ENCODE measurements at regions not wholly inside any gene's neighbourhood (a gene's known extent, or its start where the extent isn't known, plus 50 kb on each side); places are given as distances from the start of the nearest gene placed in this dataset.

DNA sequence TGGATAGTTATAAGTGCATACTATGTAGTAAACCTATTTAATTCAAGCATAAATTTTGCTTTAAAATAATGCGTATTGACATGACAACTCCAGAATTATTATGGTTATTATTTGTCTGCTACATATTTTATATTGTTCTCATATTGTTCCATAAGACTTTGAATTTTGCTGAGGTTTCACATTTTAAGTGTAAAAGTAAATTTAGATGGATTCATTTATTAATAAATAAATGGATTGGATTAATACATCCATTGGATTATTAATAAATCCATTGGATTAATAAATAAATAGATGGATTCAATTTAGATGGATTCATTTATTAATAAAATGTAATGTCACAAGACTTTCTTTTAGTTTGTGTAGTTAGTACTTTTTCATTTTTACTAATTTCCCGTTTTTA is 1768.0 kb upstream of the PCDH10 start:
- no peak overlapping the region for H3K9ac ChIP-seq (ENCODE audit: low read depth, low read length)
- H3K9me3 ChIP-seq (ENCODE audit: control insufficient read depth, insufficient read depth, low read length), result no peaks in the 10 kb centered on the region
- no peak overlapping the region for H3K4me3 ChIP-seq (ENCODE audit: low read depth, low read length)
- no peak overlapping the region for H3K27ac ChIP-seq (ENCODE audit: low read depth, low read length)
- H3K4me1 ChIP-seq (ENCODE audit: control insufficient read depth, insufficient read depth, low read length), result no peaks in the 10 kb centered on the region
- no peaks in the 10 kb centered on the region for H3K27me3 ChIP-seq (ENCODE audit: control insufficient read depth, insufficient read depth, low read length)
- no peaks in the 10 kb centered on the region for H3K36me3 ChIP-seq (ENCODE audit: control insufficient read depth, insufficient read depth, low read length)

GRCh38 chr4:131382839-131383238 is 1766.3 kb upstream of the PCDH10 start:
- no peak overlapping the region for H3K9ac ChIP-seq (ENCODE audit: low read depth, low read length)
- no peaks in the 10 kb centered on the region for H3K36me3 ChIP-seq (ENCODE audit: control insufficient read depth, insufficient read depth, low read length)
- no peak overlapping the region for H3K27ac ChIP-seq (ENCODE audit: low read depth, low read length)
- no peaks in the 10 kb centered on the region for H3K27me3 ChIP-seq (ENCODE audit: control insufficient read depth, insufficient read depth, low read length)
- no peak overlapping the region for H3K4me3 ChIP-seq (ENCODE audit: low read depth, low read length)
- H3K4me1 ChIP-seq (ENCODE audit: control insufficient read depth, insufficient read depth, low read length), result no peaks in the 10 kb centered on the region
- no peaks in the 10 kb centered on the region for H3K9me3 ChIP-seq (ENCODE audit: control insufficient read depth, insufficient read depth, low read length)

- no peak overlapping the region for H3K9ac ChIP-seq (ENCODE audit: low read depth, low read length)
- no peak overlapping the region for H3K4me3 ChIP-seq (ENCODE audit: low read depth, low read length)
- no peaks in the 10 kb centered on the region for H3K27me3 ChIP-seq (ENCODE audit: control insufficient read depth, insufficient read depth, low read length)
- H3K27ac ChIP-seq (ENCODE audit: low read depth, low read length), result no peak overlapping the region
- no peaks in the 10 kb centered on the region for H3K4me1 ChIP-seq (ENCODE audit: control insufficient read depth, insufficient read depth, low read length)
- H3K36me3 ChIP-seq (ENCODE audit: control insufficient read depth, insufficient read depth, low read length), result no peaks in the 10 kb centered on the region
- no peaks in the 10 kb centered on the region for H3K9me3 ChIP-seq (ENCODE audit: control insufficient read depth, insufficient read depth, low read length)
Measured at GRCh38 chr4:131388277-131388676, 1760.8 kb upstream of the PCDH10 start.

DNA sequence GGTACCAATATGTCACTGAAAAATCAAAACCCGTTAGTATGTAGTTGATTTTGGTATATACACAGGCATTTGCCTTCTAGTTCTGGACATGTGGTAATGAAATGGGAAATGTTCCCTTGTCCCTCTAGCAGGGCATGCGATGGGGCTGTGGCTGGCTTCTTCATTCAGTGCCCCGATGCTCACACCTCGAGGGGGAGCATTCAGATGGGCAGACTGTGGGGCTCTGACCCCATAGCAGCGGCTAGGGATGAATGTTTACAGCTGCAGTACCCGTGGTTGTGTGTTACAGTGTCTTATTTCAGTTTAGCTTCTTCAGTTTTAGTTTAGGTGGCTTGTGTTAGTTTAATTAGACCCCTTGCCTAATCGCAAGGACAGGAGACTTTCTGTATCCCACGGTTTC is 1741.0 kb upstream of the PCDH10 start:
- no peaks in the 10 kb centered on the region for H3K27me3 ChIP-seq (ENCODE audit: control insufficient read depth, insufficient read depth, low read length)
- no peaks in the 10 kb centered on the region; the same call in 1 of the 2 replicates for H3K9me3 ChIP-seq (ENCODE audit: control insufficient read depth, insufficient read depth, low read length)
- no peaks in the 10 kb centered on the region for H3K36me3 ChIP-seq (ENCODE audit: control insufficient read depth, insufficient read depth, low read length)
- H3K4me3 ChIP-seq (ENCODE audit: low read depth, low read length), result no peak overlapping the region
- no peak overlapping the region for H3K27ac ChIP-seq (ENCODE audit: low read depth, low read length)
- H3K4me1 ChIP-seq (ENCODE audit: control insufficient read depth, insufficient read depth, low read length), result no peaks in the 10 kb centered on the region
- no peak overlapping the region for H3K9ac ChIP-seq (ENCODE audit: low read depth, low read length)

DNA sequence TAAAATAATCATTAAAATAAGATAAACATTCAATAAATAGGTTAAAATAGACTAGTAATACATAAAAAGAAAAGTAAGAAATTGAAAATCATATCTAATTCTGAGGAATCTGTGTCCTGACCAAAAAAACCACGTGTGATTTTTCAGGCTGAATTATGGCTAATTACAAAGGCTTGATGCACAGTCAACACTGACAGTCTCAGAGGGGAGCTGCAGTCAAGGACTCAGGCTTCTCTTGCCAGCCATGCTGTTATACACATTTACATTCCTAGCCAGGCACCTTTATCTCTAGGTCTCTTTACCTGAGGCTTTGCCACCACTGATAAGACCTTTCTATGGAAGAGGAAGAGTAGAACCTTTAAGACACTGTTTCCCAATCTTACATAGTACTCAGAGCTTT is 1737.7 kb upstream of the PCDH10 start:
- no peaks in the 10 kb centered on the region for H3K27me3 ChIP-seq (ENCODE audit: control insufficient read depth, insufficient read depth, low read length)
- H3K4me3 ChIP-seq (ENCODE audit: low read depth, low read length), result no peak overlapping the region
- no peak overlapping the region for H3K9ac ChIP-seq (ENCODE audit: low read depth, low read length)
- H3K27ac ChIP-seq (ENCODE audit: low read depth, low read length), result no peak overlapping the region
- no peaks in the 10 kb centered on the region for H3K4me1 ChIP-seq (ENCODE audit: control insufficient read depth, insufficient read depth, low read length)
- no peaks in the 10 kb centered on the region for H3K36me3 ChIP-seq (ENCODE audit: control insufficient read depth, insufficient read depth, low read length)
- H3K9me3 ChIP-seq (ENCODE audit: control insufficient read depth, insufficient read depth, low read length), result no peaks in the 10 kb centered on the region; the same call in 1 of the 2 replicates

DNA sequence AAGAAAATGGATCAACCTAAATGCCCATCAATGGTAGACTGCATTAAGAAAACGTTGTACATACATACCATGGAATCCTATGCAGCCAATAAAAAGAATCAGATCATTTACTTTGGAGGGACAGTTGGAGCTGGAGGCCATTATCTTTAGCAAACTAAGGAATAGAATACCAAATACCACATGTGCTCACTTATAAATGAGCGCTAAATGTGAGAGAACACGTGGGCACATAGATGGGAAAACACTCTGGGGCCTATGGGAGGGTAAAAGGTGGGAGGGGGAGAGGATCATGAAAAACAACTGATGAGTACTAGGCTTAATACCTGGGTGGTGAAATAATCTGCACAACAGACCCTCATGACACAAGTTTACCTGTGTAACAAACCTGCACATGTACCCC is 1729.9 kb upstream of the PCDH10 start:
- no peaks in the 10 kb centered on the region for H3K9me3 ChIP-seq (ENCODE audit: control insufficient read depth, insufficient read depth, low read length)
- no peak overlapping the region for H3K4me3 ChIP-seq (ENCODE audit: low read depth, low read length)
- H3K27me3 ChIP-seq (ENCODE audit: control insufficient read depth, insufficient read depth, low read length), result no peaks in the 10 kb centered on the region
- H3K9ac ChIP-seq (ENCODE audit: low read depth, low read length), result no peak overlapping the region
- no peaks in the 10 kb centered on the region for H3K36me3 ChIP-seq (ENCODE audit: control insufficient read depth, insufficient read depth, low read length)
- H3K27ac ChIP-seq (ENCODE audit: low read depth, low read length), result no peak overlapping the region
- no peaks in the 10 kb centered on the region for H3K4me1 ChIP-seq (ENCODE audit: control insufficient read depth, insufficient read depth, low read length)

DNA sequence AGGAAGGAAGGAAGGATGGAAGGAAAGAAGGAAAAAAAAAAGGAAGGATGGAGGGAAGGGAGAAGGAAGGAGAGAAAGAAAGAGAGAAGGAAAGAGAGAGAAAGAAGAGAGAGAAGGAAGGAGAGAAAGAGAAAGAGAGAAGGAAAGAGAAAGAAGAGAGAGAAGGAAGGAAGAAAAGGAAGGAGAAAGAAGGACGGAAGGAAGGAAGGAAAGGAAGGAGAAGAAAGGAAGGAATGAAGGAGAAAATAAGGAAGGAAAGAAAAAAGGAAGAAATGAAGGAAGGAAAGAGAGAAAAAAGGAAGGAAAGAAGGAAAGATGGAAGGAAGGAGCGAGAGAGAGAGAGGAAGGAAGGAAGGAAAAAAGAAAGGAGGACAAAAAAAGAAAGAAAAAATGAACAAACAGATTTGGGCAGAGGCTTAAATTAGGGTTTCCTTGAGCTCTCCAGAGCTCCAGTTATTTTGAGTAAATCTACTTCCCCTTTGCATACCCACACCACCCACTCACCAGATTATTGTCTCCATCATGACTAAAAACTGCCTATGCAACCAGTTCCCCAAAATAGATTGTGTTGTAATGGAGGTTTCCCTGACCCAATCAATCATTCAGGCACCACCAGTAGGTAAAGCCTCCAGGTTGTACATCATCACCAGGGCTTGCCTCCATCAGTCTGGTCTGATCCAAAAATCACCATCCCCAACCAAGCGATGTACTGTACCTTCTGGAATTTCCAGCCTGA is 1722.9 kb upstream of the PCDH10 start:
- peaks cover 3% of the 10 kb centered on the region; the same call in 1 of the 2 replicates for H3K4me1 ChIP-seq (ENCODE audit: control insufficient read depth, insufficient read depth, low read length)
- H3K9me3 ChIP-seq (ENCODE audit: control insufficient read depth, insufficient read depth, low read length), result no peaks in the 10 kb centered on the region
- H3K36me3 ChIP-seq (ENCODE audit: control insufficient read depth, insufficient read depth, low read length), result no peaks in the 10 kb centered on the region
- H3K9ac ChIP-seq (ENCODE audit: low read depth, low read length), result no peak overlapping the region
- no peaks in the 10 kb centered on the region for H3K27me3 ChIP-seq (ENCODE audit: control insufficient read depth, insufficient read depth, low read length)
- no peak overlapping the region for H3K4me3 ChIP-seq (ENCODE audit: low read depth, low read length)
- peak overlapping the region; percentile 55 for H3K27ac ChIP-seq (ENCODE audit: low read depth, low read length)

GRCh38 chr4:131427000-131427399 is 1722.1 kb upstream of the PCDH10 start:
- no peak overlapping the region for H3K9ac ChIP-seq (ENCODE audit: low read depth, low read length)
- peak overlapping the region; percentile 55 for H3K27ac ChIP-seq (ENCODE audit: low read depth, low read length)
- H3K4me3 ChIP-seq (ENCODE audit: low read depth, low read length), result no peak overlapping the region
- no peaks in the 10 kb centered on the region for H3K9me3 ChIP-seq (ENCODE audit: control insufficient read depth, insufficient read depth, low read length)
- no peaks in the 10 kb centered on the region for H3K27me3 ChIP-seq (ENCODE audit: control insufficient read depth, insufficient read depth, low read length)
- H3K4me1 ChIP-seq (ENCODE audit: control insufficient read depth, insufficient read depth, low read length), result peaks cover 3% of the 10 kb centered on the region; the same call in 1 of the 2 replicates
- H3K36me3 ChIP-seq (ENCODE audit: control insufficient read depth, insufficient read depth, low read length), result no peaks in the 10 kb centered on the region

DNA sequence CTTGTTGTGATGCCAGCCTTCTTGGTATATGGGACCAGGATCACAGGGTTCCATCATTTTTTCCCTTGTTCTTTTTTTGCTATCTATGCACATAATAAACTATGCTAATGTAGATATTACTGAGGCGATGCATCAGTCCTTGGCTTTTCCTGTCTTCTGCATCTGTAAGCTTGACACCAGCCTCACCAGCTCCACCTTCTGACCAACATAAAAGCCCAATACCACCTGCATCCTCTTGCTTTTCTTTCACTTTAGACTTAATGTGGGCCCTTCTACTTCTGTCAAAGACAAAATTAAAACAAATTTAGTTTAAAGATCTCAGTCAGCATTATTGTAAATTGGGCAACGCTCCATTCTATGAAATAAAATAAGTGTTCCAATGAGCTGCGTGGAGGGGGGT is 1718.8 kb upstream of the PCDH10 start:
- Histone ChIP-seq H3K27me3 (ENCODE audit: control insufficient read depth, insufficient read depth, low read length) (no peaks in the 10 kb centered on the region), H3K4me3 (ENCODE audit: low read depth, low read length) (no peak overlapping the region), H3K4me1 (ENCODE audit: control insufficient read depth, insufficient read depth, low read length) (peaks cover 3% of the 10 kb centered on the region; the same call in 1 of the 2 replicates), H3K9ac (ENCODE audit: low read depth, low read length) (no peak overlapping the region), H3K36me3 (ENCODE audit: control insufficient read depth, insufficient read depth, low read length) (no peaks in the 10 kb centered on the region), H3K27ac (ENCODE audit: low read depth, low read length) (no peak overlapping the region), H3K9me3 (ENCODE audit: control insufficient read depth, insufficient read depth, low read length) (no peaks in the 10 kb centered on the region)

- Histone ChIP-seq H3K9me3 (ENCODE audit: control insufficient read depth, insufficient read depth, low read length) (no peaks in the 10 kb centered on the region), H3K36me3 (ENCODE audit: control insufficient read depth, insufficient read depth, low read length) (no peaks in the 10 kb centered on the region), H3K4me3 (ENCODE audit: low read depth, low read length) (no peak overlapping the region), H3K4me1 (ENCODE audit: control insufficient read depth, insufficient read depth, low read length) (no peaks in the 10 kb centered on the region), H3K27ac (ENCODE audit: low read depth, low read length) (no peak overlapping the region), H3K9ac (ENCODE audit: low read depth, low read length) (no peak overlapping the region), H3K27me3 (ENCODE audit: control insufficient read depth, insufficient read depth, low read length) (no peaks in the 10 kb centered on the region)
Measured at GRCh38 chr4:131441004-131441688, 1707.9 kb upstream of the PCDH10 start.

GRCh38 chr4:131447883-131448282 is 1701.2 kb upstream of the PCDH10 start:
- Histone ChIP-seq H3K9me3 (ENCODE audit: control insufficient read depth, insufficient read depth, low read length) (no peaks in the 10 kb centered on the region), H3K27ac (ENCODE audit: low read depth, low read length) (no peak overlapping the region), H3K4me1 (ENCODE audit: control insufficient read depth, insufficient read depth, low read length) (no peaks in the 10 kb centered on the region), H3K36me3 (ENCODE audit: control insufficient read depth, insufficient read depth, low read length) (no peaks in the 10 kb centered on the region), H3K27me3 (ENCODE audit: control insufficient read depth, insufficient read depth, low read length) (no peaks in the 10 kb centered on the region), H3K9ac (ENCODE audit: low read depth, low read length) (no peak overlapping the region), H3K4me3 (ENCODE audit: low read depth, low read length) (no peak overlapping the region)

Data from HUES48 (cell line).